RWPE2 (cell line): ENCODE measurements at regions not wholly inside any gene's neighbourhood (a gene's known extent, or its start where the extent isn't known, plus 50 kb on each side); places are given as distances from the start of the nearest gene placed in this dataset.

Experiments
- ATAC-seq: fragments of 200-7000 bp; cut with Tn5 transposase; 3 replicates; pipeline ENCODE4 v1.9.1; 2021; ENCODE audit warnings: low read depth
- DNase-seq: peaks from one replicate; pipeline ENCODE4 v3.0.0-alpha.2; 2020; ENCODE audit warnings: low spot score
- H3K27ac ChIP-seq: fragments of 450-650 bp; 2 replicates; pipeline ENCODE4 v1.5.1; 2017; ENCODE audit warnings: mild to moderate bottlenecking; ENCODE audit not compliant: poor library complexity, severe bottlenecking
- H3K27me3 ChIP-seq: fragments of 250-450 bp; sonication (Bioruptor Pico); 2 replicates; pipeline ENCODE4 v1.5.1; 2021; ENCODE audit warnings: mild to moderate bottlenecking, moderate library complexity; ENCODE audit not compliant: insufficient read depth, poor library complexity, severe bottlenecking
- H3K36me3 ChIP-seq: fragments of 250-450 bp; sonication (Bioruptor Pico); 2 replicates; pipeline ENCODE4 v1.5.1; 2020; ENCODE audit warnings: low read depth, mild to moderate bottlenecking, moderate library complexity
- H3K4me1 ChIP-seq: fragments of 250-450 bp; sonication (Bioruptor Pico); 2 replicates; pipeline ENCODE4 v1.5.1; 2021; ENCODE audit warnings: mild to moderate bottlenecking, moderate library complexity; ENCODE audit not compliant: insufficient read depth, poor library complexity, severe bottlenecking
- H3K4me3 ChIP-seq: fragments of 250-450 bp; sonication (Bioruptor Pico); 2 replicates; pipeline ENCODE4 v1.5.1; 2021; ENCODE audit warnings: mild to moderate bottlenecking, moderate library complexity; ENCODE audit not compliant: severe bottlenecking
- H3K9me3 ChIP-seq: fragments of 250-450 bp; sonication (Bioruptor Pico); 2 replicates; pipeline ENCODE4 v1.5.1; 2021; ENCODE audit warnings: mild to moderate bottlenecking, moderate library complexity; ENCODE audit not compliant: severe bottlenecking
- TF ChIP-seq, protein P1 (sequence below): fragments of 450-650 bp; IDR thresholded peaks from one replicate; pipeline ENCODE4 v1.5.1; 2017; ENCODE audit warnings: mild to moderate bottlenecking, moderate library complexity; ENCODE audit not compliant: poor library complexity, severe bottlenecking

DNA sequence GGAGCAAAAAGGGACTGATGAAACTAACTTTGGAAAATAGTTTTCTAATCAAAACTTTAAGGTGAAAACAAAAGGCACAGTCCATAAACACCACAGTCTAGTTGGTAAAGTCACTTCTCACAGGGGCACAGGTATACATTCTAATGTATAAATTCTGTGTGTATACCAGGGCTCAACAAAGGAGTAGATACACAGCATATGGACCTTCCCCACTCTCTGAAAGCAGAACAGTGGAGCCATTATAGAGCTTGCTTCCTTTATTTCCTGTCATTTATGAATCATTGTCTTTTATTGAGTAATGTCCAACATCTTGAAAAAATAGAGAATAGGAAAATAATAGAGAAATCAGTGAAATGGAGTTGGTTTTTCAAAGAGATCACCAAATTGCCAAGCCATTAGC lies 746.5 kb upstream of the CHRM3 start:
- Histone ChIP-seq H3K27me3 (no peaks in the 10 kb centered on the region), H3K9me3 (no peaks in the 10 kb centered on the region), H3K4me3 (no peak overlapping the region), H3K4me1 (no peaks in the 10 kb centered on the region), H3K36me3 (no peaks in the 10 kb centered on the region), H3K27ac (no peak overlapping the region)
- TF ChIP-seq, protein P1, sequence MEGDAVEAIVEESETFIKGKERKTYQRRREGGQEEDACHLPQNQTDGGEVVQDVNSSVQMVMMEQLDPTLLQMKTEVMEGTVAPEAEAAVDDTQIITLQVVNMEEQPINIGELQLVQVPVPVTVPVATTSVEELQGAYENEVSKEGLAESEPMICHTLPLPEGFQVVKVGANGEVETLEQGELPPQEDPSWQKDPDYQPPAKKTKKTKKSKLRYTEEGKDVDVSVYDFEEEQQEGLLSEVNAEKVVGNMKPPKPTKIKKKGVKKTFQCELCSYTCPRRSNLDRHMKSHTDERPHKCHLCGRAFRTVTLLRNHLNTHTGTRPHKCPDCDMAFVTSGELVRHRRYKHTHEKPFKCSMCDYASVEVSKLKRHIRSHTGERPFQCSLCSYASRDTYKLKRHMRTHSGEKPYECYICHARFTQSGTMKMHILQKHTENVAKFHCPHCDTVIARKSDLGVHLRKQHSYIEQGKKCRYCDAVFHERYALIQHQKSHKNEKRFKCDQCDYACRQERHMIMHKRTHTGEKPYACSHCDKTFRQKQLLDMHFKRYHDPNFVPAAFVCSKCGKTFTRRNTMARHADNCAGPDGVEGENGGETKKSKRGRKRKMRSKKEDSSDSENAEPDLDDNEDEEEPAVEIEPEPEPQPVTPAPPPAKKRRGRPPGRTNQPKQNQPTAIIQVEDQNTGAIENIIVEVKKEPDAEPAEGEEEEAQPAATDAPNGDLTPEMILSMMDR: no peak
- ATAC-seq (no peak), DNase-seq (no peak)

DNA sequence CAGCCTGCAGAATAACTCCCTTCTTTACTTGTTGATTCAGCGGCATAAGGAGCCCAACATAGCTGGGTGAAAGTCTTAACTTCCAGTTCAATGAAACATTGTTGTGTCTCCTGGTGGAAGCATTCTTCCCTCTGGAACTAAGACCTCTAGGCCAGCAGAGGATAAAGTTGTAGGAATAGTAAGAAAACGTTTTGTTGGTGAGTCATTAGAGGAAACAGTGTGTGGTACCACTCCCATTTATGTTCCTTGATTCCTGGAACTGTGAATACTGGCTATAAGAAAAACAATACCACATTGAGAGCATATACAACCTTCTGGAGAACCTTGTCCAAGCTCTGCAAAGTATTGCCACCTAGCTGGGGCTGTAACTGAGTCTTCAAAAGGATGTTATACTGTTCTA lies 737.4 kb upstream of the ZP4 start:
- no peak for DNase-seq
- ATAC-seq: no peak
- no peaks in the 10 kb centered on the region for H3K9me3 ChIP-seq

DNA sequence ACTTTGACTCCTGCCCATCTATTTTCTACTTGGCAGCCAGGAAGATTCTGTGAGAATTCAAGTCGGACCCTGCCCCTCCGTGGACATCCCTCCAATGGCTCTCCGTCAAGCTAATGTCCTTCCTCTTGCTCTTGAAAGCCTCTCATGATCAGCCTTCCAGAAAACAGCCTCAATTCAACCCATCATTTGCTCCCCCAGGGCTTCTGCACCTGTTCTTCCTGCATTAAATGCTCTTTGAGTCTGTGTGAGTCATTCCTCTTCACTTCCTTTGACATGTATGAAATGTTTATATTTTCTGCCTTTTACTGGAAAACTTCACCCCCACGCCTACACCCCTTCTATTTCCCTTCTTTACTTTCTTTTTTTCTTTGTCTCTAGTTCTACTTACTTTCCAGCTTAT lies 734.1 kb upstream of the ZP4 start:
- H3K36me3 ChIP-seq: no peaks in the 10 kb centered on the region
- DNase-seq (no peak), ATAC-seq (no peak)
- H3K9me3 ChIP-seq: no peaks in the 10 kb centered on the region
- no peaks in the 10 kb centered on the region for H3K4me1 ChIP-seq
- H3K27ac ChIP-seq: no peak overlapping the region
- TF ChIP-seq, protein P1: no peak
- no peak overlapping the region for H3K4me3 ChIP-seq
- no peaks in the 10 kb centered on the region for H3K27me3 ChIP-seq

More for the DNA sequence above, 737.4 kb upstream of the ZP4 start:
- TF ChIP-seq, protein P1: no peak
- no peak overlapping the region for H3K27ac ChIP-seq
- no peaks in the 10 kb centered on the region for H3K27me3 ChIP-seq
- H3K36me3 ChIP-seq: no peaks in the 10 kb centered on the region
- no peak overlapping the region for H3K4me3 ChIP-seq
- no peaks in the 10 kb centered on the region for H3K4me1 ChIP-seq

DNA sequence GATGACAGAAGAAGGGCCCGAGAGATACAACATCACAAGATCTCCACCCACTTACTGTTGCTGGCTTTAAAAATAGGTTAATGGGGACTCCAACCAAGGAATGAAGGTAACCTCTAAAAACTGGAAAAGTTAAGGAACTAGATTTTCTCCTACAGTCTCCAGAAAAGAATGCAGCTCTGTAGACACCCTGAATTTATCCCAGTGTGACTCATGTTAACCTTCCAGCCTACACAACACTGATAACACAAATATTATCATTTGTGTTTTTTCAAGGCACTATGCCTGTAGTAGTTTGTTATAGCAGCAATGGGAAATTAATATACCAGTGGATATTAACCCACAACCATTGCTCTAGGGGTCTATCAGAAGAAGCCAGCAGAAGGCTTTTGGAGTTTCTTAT lies 730.7 kb upstream of the ZP4 start:
- no peak for ATAC-seq
- no peak for DNase-seq
- TF ChIP-seq, protein P1: no peak
- Histone ChIP-seq H3K36me3 (no peaks in the 10 kb centered on the region), H3K27ac (no peak overlapping the region), H3K4me1 (no peaks in the 10 kb centered on the region), H3K9me3 (no peaks in the 10 kb centered on the region), H3K4me3 (no peak overlapping the region), H3K27me3 (no peaks in the 10 kb centered on the region)

DNA sequence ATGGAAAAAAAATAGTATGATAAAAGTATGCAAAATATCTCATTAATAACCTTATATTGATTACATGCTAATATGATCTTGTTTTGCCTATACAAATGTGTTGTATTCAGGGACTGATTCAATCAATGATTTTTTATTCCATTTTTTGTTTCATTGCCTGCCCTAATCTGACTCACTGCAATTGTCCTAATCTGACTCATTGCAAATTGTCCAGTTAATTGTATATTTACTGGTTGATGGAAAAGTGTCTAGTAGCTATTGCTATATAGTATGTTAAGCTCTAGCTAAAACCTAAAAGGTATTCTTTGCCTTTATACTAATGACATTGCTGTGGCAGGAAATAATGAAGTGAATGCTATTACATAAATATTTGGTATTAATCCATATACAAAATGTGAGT lies 728.9 kb upstream of the ZP4 start:
- Histone ChIP-seq H3K27ac (no peak overlapping the region), H3K27me3 (no peaks in the 10 kb centered on the region), H3K4me3 (no peak overlapping the region), H3K9me3 (no peaks in the 10 kb centered on the region), H3K4me1 (no peaks in the 10 kb centered on the region), H3K36me3 (no peaks in the 10 kb centered on the region)
- no peak for DNase-seq
- TF ChIP-seq, protein P1: no peak
- no peak for ATAC-seq
